ENCODE measurements at regions not wholly inside any gene's neighbourhood (a gene's known extent, or its start where the extent isn't known, plus 50 kb on each side); places are given as distances from the start of the nearest gene placed in this dataset.

- no peak overlapping the region for H3K4me3 ChIP-seq
- H3K36me3 ChIP-seq, result no peaks in the 10 kb centered on the region
- no peaks in the 10 kb centered on the region for H3K27me3 ChIP-seq
- H3K9me3 ChIP-seq, result peaks cover 0 to 2% of the 10 kb centered on the region in 2 donors
- no peaks in the 10 kb centered on the region for H3K4me1 ChIP-seq
- intact Hi-C loops (cut with DNase I; ENCODE audit: low total_unique reads), result no loop called here
- H3K27ac ChIP-seq, result no peak overlapping the region
- no peak for TF ChIP-seq EP300 (IDR thresholded peaks at IDR 0.05; ENCODE audit: low read depth)
- no peak for TF ChIP-seq POLR2A (IDR thresholded peaks at IDR 0.05)
- no peak for TF ChIP-seq CTCF (IDR thresholded peaks at IDR 0.05)
- no peak for TF ChIP-seq POLR2AphosphoS5 (IDR thresholded peaks at IDR 0.05)
- WGBS, 2 donors (ENCODE audit: low coverage in 1 of 2), result 50 to 100% methylated on average over 1 to 3 of the region's 3 CpGs
- in situ Hi-C loops (cut with MboI; ENCODE audit: low pct_ligation_motif_present in 1 of 4, low pct_unique_long_range_greater_than_20kb in 1 of 4, low sequenced_read_pairs in 3 of 4), result no loop called here
- DNase-seq, result no peak
Measured at GRCh38 chr2:116467243-116467642, 1347.2 kb upstream of the DDX18 start.

- in situ Hi-C loops (cut with MboI; ENCODE audit: low pct_ligation_motif_present in 1 of 4, low pct_unique_long_range_greater_than_20kb in 1 of 4, low sequenced_read_pairs in 3 of 4), result no loop called here
- 64 to 69% methylated on average over 3 of the region's 3 CpGs for WGBS, 2 donors (ENCODE audit: low coverage in 1 of 2)
Measured at GRCh38 chr2:116477229-116477628, 1337.3 kb upstream of the DDX18 start.

GRCh38 chr2:116487336-116487735, 1327.2 kb upstream of the DDX18 start:
- Histone ChIP-seq H3K9me3 (peaks cover 3 to 6% of the 10 kb centered on the region in 2 donors), H3K27me3 (no peaks in the 10 kb centered on the region), H3K4me3 (no peak overlapping the region), H3K36me3 (no peaks in the 10 kb centered on the region), H3K4me1 (no peaks in the 10 kb centered on the region), H3K27ac (no peak overlapping the region)
- 83% methylated on average over 1 of the region's 1 CpG; no CpG with 5 or more reads in 1 of the 2 donors for WGBS, 2 donors (ENCODE audit: low coverage in 1 of 2)
- intact Hi-C loops (cut with DNase I; ENCODE audit: low total_unique reads), result no loop called here
- no peak for TF ChIP-seq POLR2A (IDR thresholded peaks at IDR 0.05)
- TF ChIP-seq EP300 (IDR thresholded peaks at IDR 0.05; ENCODE audit: low read depth), result no peak
- TF ChIP-seq CTCF (IDR thresholded peaks at IDR 0.05), result no peak
- no peak for TF ChIP-seq POLR2AphosphoS5 (IDR thresholded peaks at IDR 0.05)
- in situ Hi-C loops (cut with MboI; ENCODE audit: low pct_ligation_motif_present in 1 of 4, low pct_unique_long_range_greater_than_20kb in 1 of 4, low sequenced_read_pairs in 3 of 4), result no loop called here
- DNase-seq, result no peak

More at GRCh38 chr2:116477229-116477628, 1337.3 kb upstream of the DDX18 start:
- Histone ChIP-seq H3K27ac (no peak overlapping the region), H3K4me3 (no peak overlapping the region), H3K36me3 (no peaks in the 10 kb centered on the region), H3K9me3 (no peaks in the 10 kb centered on the region), H3K27me3 (no peaks in the 10 kb centered on the region), H3K4me1 (no peaks in the 10 kb centered on the region)
- no peak for DNase-seq
- TF ChIP-seq CTCF (IDR thresholded peaks at IDR 0.05), result no peak
- TF ChIP-seq EP300 (IDR thresholded peaks at IDR 0.05; ENCODE audit: low read depth), result no peak
- TF ChIP-seq POLR2AphosphoS5 (IDR thresholded peaks at IDR 0.05), result no peak
- intact Hi-C loops (cut with DNase I; ENCODE audit: low total_unique reads), result no loop called here

GRCh38 chr2:116489292-116489691, 1325.2 kb upstream of the DDX18 start:
- no peak for DNase-seq
- Histone ChIP-seq H3K36me3 (no peaks in the 10 kb centered on the region), H3K4me1 (no peaks in the 10 kb centered on the region), H3K4me3 (no peak overlapping the region), H3K9me3 (peaks cover 0 to 6% of the 10 kb centered on the region in 2 donors), H3K27ac (no peak overlapping the region), H3K27me3 (no peaks in the 10 kb centered on the region)
- in situ Hi-C loops (cut with MboI; ENCODE audit: low pct_ligation_motif_present in 1 of 4, low pct_unique_long_range_greater_than_20kb in 1 of 4, low sequenced_read_pairs in 3 of 4) (no loop called here), intact Hi-C loops (cut with DNase I; ENCODE audit: low total_unique reads) (no loop called here)
- no peak for TF ChIP-seq POLR2AphosphoS5 (IDR thresholded peaks at IDR 0.05)
- no peak for TF ChIP-seq EP300 (IDR thresholded peaks at IDR 0.05; ENCODE audit: low read depth)
- no peak for TF ChIP-seq POLR2A (IDR thresholded peaks at IDR 0.05)
- TF ChIP-seq CTCF (IDR thresholded peaks at IDR 0.05), result no peak
- WGBS, 2 donors (ENCODE audit: low coverage in 1 of 2), result 75 to 83% methylated on average over 6 of the region's 6 CpGs

All from transverse colon (tissue), 4 donors.